Nephron (organoid): ENCODE measurements at regions not wholly inside any gene's neighbourhood (a gene's known extent, or its start where the extent isn't known, plus 50 kb on each side); places are given as distances from the start of the nearest gene placed in this dataset.

Experiments
- H3K27ac Mint-ChIP-seq, 3 experiments: 2 replicates each; pipeline ENCODE4 v1.8.0; 2020; ENCODE audit warnings: mixed read lengths in 3 of 3, mild to moderate bottlenecking in 2 of 3, moderate library complexity in 1 of 3
- H3K27me3 Mint-ChIP-seq: 2 replicates; pipeline ENCODE4 v1.8.0; 2021; ENCODE audit warnings: low read depth, mild to moderate bottlenecking, moderate library complexity, mixed read lengths
- H3K36me3 Mint-ChIP-seq: 2 replicates; pipeline ENCODE4 v1.8.0; 2020; ENCODE audit warnings: low read depth, mixed read lengths
- H3K4me1 Mint-ChIP-seq: 2 replicates; pipeline ENCODE4 v1.8.0; 2020; ENCODE audit warnings: mixed read lengths
- H3K4me3 Mint-ChIP-seq, 3 experiments: 2 replicates each; pipeline ENCODE4 v1.8.0; 2020; ENCODE audit warnings: mild to moderate bottlenecking in 3 of 3, mixed read lengths in 3 of 3, moderate library complexity in 2 of 3
- H3K9me3 Mint-ChIP-seq: 2 replicates; pipeline ENCODE4 v1.8.0; 2020; ENCODE audit warnings: mixed read lengths
- CTCF ChIP-seq, 3 experiments: fragments of 200-600 bp; sonication (generic); IDR thresholded peaks; one replicate each; pipeline ENCODE4 v1.5.0; 2021; ENCODE audit warnings: antibody characterized with exemption in 3 of 3; ENCODE audit not compliant: unreplicated experiment in 3 of 3

DNA sequence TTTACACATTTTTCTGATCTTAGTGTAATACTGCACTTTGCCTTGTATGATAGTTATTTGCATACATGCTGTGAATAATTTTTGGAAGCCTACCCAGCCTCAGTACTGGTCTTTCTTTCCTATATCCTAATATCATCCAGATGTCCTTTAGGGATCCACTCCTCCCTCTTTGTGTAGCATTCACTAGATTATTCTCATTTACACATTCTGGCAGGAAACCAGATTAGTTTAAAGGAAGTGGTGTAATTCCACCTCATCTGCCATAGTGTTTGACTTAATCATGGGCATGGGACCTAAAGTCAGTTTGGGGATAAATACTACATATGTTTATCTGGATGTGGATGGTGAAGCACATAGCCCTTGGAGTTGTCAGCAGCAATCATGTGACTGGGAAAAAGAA, 444.9 kb upstream of the MAP2 start:
- Mint-ChIP-seq H3K27me3 (no peaks in the 10 kb centered on the region), H3K36me3 (no peaks in the 10 kb centered on the region), H3K4me3 (no peak overlapping the region), H3K4me1 (no peaks in the 10 kb centered on the region), H3K27ac (no peak overlapping the region), H3K9me3 (no peaks in the 10 kb centered on the region)
- TF ChIP-seq CTCF (IDR thresholded peaks at IDR 0.05; ENCODE audit: unreplicated experiment in 3 of 3): no peak

DNA sequence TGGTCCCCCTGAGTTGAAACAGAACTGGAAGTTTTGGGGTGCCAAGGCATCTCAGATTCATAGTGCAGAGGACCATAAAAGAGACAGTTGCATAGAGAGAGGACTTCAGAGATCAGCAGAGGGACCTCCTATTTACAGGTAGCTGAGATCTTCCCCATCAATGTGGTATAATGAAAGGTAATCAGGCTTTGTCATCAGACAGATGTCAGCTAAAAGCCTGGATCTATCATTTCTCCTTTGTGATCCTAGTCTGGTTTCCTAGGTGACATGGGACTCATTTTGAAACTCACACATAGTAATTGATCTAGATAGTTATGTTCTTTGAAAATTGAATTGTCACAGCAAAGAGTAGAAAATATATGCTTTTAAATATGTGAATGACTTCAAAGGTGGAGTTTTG, 443.5 kb upstream of the MAP2 start:
- no peaks in the 10 kb centered on the region for H3K4me1 Mint-ChIP-seq
- H3K27me3 Mint-ChIP-seq: no peaks in the 10 kb centered on the region
- H3K4me3 Mint-ChIP-seq: no peak overlapping the region
- H3K36me3 Mint-ChIP-seq: no peaks in the 10 kb centered on the region
- H3K27ac Mint-ChIP-seq: no peak overlapping the region
- TF ChIP-seq CTCF (IDR thresholded peaks at IDR 0.05; ENCODE audit: unreplicated experiment in 3 of 3): no peak
- no peaks in the 10 kb centered on the region for H3K9me3 Mint-ChIP-seq

- H3K36me3 Mint-ChIP-seq: no peaks in the 10 kb centered on the region
- H3K27me3 Mint-ChIP-seq: no peaks in the 10 kb centered on the region
- H3K9me3 Mint-ChIP-seq: peaks cover under 1% of the 10 kb centered on the region
- no peak for TF ChIP-seq CTCF (IDR thresholded peaks at IDR 0.05; ENCODE audit: unreplicated experiment in 3 of 3)
- H3K27ac Mint-ChIP-seq: no peak overlapping the region
- no peaks in the 10 kb centered on the region for H3K4me1 Mint-ChIP-seq
- no peak overlapping the region for H3K4me3 Mint-ChIP-seq
Observed at GRCh38 chr2:208982831-208983230, 441.0 kb upstream of the MAP2 start.

- no peak overlapping the region for H3K27ac Mint-ChIP-seq
- TF ChIP-seq CTCF (IDR thresholded peaks at IDR 0.05; ENCODE audit: unreplicated experiment in 3 of 3): no peak
- no peaks in the 10 kb centered on the region for H3K4me1 Mint-ChIP-seq
- no peaks in the 10 kb centered on the region for H3K27me3 Mint-ChIP-seq
- H3K9me3 Mint-ChIP-seq: peaks cover 5% of the 10 kb centered on the region
- H3K4me3 Mint-ChIP-seq: no peak overlapping the region
- no peaks in the 10 kb centered on the region for H3K36me3 Mint-ChIP-seq
Observed at GRCh38 chr2:208983486-208983885, 440.4 kb upstream of the MAP2 start.

GRCh38 chr2:208984376-208985090, 439.3 kb upstream of the MAP2 start:
- TF ChIP-seq CTCF (IDR thresholded peaks at IDR 0.05; ENCODE audit: unreplicated experiment in 3 of 3): no peak
- no peak overlapping the region for H3K4me3 Mint-ChIP-seq
- H3K27ac Mint-ChIP-seq: peak overlapping the region in 1 of 3 experiments; percentile 36
- peaks cover 5% of the 10 kb centered on the region for H3K9me3 Mint-ChIP-seq
- H3K4me1 Mint-ChIP-seq: no peaks in the 10 kb centered on the region
- H3K36me3 Mint-ChIP-seq: no peaks in the 10 kb centered on the region
- no peaks in the 10 kb centered on the region for H3K27me3 Mint-ChIP-seq

- no peaks in the 10 kb centered on the region for H3K27me3 Mint-ChIP-seq
- H3K9me3 Mint-ChIP-seq: peaks cover 5% of the 10 kb centered on the region
- H3K4me3 Mint-ChIP-seq: no peak overlapping the region
- no peaks in the 10 kb centered on the region for H3K36me3 Mint-ChIP-seq
- no peak overlapping the region for H3K27ac Mint-ChIP-seq
- TF ChIP-seq CTCF (IDR thresholded peaks at IDR 0.05; ENCODE audit: unreplicated experiment in 3 of 3): no peak
- H3K4me1 Mint-ChIP-seq: no peaks in the 10 kb centered on the region
Observed at GRCh38 chr2:208985644-208986043, 438.2 kb upstream of the MAP2 start.
